GM18909 (cell line): ENCODE measurements at regions not wholly inside any gene's neighbourhood (a gene's known extent, or its start where the extent isn't known, plus 50 kb on each side); places are given as distances from the start of the nearest gene placed in this dataset.

ENCODE experiments used
- ATAC-seq: cut with Tn5 transposase; IDR thresholded peaks from one replicate; pipeline ENCODE4 v1.9.1; 2021; ENCODE audit warnings: mild to moderate bottlenecking; ENCODE audit not compliant: unreplicated experiment, poor library complexity

- no peak for ATAC-seq
Observed at GRCh38 chr6:111984516-111985201, 69.2 kb upstream of the CCN6 start.

DNA sequence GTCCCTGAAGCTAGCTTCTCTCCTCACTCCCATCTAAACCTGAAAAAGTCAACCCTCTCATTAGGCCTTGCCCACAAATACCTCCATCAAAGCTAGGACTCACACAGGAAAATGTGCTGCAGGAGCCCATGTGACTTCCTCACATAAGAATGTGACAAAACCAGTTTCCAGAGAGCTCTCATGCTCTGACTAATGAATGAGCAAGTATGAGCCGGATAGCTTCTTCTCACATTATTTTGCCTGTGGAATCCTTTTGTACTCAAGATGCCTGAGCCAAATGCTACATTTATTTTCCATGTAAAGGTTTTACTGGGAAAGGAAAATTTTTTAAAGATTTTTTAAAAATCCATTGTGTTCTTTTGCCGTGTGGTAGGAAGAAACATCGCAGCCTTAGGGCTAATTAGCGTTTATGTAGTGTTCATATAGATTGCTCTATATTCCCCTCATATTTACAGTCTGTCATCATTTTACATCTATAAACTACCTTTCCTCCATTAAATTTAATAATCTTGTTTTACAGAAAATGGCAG lies 68.6 kb upstream of the CCN6 start:
- ATAC-seq, result no peak

- ATAC-seq, result no peak
Observed at GRCh38 chr6:111986651-111987050, 67.3 kb upstream of the CCN6 start.

- ATAC-seq, result no peak
Observed at GRCh38 chr6:111987295-111987694, 66.6 kb upstream of the CCN6 start.

DNA sequence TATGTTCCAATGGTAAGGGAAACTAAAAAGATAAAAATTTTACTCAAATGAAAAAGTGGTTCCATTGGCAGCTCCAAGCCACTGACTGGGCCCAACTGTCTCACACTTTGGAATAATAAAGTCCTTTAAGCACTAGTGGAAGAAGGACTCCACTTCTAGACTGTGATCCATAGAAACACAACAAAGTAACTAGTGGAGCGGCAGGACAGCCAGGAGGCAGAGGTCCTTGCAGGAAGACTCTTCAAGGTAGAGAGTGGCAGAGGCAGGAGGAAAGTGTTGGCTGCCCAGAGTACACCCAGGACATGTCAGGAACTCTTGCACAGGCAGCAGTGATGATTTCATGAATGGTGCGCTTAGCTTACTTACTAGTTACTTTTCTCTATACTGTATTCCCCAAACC lies 65.0 kb upstream of the CCN6 start:
- no peak for ATAC-seq

DNA sequence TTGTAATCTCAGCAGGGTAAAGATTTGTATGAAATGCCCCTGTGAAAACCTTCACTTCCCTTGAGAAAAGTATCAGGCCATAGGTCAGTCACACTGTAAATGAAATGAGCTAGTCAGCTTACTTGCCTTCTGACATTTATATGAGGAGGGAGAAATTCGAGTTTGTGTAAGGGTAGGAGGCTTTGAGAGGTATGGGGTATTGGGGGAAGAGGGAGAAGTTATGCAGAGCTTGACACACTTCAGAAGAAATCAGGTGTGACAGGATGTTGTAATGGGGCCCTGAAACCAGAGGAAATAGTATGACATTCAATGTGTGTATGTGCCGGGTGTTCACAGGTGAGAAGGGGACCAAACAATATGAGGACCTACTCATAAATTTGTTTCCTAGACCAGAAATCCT lies 64.2 kb upstream of the CCN6 start:
- ATAC-seq, result peak; percentile 53

DNA sequence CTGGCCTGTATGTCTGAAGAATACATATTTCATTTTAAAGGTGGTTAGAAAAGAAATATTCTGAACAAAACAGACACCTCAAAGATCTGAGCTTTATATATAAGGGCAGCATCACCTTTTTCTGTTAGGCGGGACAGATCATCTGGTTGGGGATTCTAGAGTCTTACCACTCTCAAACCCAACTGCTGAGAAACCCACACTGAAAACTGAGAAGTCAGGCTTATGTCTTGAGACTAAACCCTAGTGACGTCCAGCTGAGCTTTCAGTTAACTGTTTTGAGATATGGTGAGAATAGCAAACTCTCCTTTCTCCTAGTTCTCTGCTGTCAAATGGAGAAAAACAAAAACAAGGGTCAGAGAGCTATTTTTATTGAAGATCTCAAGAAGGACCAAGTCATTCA lies 63.7 kb upstream of the CCN6 start:
- ATAC-seq, result no peak

DNA sequence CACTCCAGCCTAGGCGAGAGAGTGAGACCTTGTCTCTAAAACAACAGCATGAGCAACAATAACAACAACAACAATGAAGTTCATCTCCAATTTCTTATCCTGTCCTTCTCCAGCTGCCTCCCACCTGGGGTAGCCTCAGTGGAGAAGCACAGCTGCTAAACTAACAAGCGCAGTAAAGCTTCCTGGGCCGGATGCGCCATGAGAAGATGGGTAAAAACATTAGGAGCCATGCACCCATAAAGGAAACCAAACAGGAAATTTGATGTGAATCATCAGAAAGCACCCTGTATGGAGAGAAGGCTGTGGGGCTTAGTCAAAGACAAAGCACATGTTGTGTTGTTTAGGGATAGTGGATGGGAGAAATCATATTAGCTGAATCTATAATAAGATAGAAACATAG lies 61.1 kb upstream of the CCN6 start:
- ATAC-seq, result peak; percentile 59

- no peak for ATAC-seq
Observed at GRCh38 chr6:111993342-111993741, 60.6 kb upstream of the CCN6 start.

- ATAC-seq, result no peak
Observed at GRCh38 chr6:111994791-111995190, 59.1 kb upstream of the CCN6 start.

DNA sequence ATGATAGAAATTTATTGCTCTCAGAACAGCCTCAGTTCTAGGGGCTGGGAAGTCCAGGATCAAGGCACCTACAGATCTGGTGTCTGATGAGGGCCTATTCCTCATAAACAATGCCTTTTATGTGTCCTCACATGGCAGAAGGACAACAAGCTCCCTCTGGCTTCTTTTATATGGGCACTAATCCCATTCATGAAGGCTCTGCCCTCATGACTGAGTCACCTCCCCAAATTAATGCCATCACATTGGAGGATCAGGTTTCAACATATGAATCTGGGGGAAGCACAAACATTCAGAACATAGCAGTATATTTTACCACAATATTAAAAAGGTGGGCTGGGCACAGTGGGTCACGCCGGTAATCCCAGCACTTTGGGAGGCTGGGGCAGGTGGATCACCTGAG lies 58.5 kb upstream of the CCN6 start:
- no peak for ATAC-seq

DNA sequence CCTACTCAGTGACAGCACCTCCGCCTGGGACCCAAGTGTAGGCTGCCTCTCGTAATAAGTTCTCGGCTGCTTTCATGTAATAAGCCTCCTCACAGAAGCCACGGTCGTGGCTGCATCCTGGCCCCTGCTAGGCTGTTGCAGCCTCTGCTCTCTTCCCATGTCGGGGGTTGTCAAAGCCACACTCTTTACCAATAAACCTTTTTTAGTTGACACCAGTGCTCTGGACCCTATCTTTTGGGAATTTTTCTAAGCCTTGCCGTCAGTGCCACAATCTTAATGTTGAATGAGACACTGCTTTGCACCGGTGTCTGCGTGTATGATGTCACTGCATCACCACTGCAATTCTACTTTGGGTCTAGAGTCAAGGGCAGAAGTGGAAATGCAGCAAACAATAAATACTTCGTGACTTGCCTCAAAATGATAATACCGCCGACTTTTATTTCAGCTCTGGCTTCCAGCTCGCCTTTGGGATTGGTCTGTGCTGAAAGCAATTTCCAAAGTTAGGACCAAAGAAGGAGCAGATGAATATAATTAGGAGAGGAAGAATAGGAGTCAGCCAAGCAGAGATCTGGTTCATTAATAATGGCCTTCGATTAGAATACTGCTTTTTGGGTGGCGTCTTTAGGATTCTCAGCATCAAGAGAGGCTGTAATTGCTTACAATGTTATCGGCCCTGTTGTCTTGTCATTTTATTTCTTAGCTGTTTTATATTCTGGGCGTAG lies 57.6 kb upstream of the CCN6 start:
- ATAC-seq, result no peak

DNA sequence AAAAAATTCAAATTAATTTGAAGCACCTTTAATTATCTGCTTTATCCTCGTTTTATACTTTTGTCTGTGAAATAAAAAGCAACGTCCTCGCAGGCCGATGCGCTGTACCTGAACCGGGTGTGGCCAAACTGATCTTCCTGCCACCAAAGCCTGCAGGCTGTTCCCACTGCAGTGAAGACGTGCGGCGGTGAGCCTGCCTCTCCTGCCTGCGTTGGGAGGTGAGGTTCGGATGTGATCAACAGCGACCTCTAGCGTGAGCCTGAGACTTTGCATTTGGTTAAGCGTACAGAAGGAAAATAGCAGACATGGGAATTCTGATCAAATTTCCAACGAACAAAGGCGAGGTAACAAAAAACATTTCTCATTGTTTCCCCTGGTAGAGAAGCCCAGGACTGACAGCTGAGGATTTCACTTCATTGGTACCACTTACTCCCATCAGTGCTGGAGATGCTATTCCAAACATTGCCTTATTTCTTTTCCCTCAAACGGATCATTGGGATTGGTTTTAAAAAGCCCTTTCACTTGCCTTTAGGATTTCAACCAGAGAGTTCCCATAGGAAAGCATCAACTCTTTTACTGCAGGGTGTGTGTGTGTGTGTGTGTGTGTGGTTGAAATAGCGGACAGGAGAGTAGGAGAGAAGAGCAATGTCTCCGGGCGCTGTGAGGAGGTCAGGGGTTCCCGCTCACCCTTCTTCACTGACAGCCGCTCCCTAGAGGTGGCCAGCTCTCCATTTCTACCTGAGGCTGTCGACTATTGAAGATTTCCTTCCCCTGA lies 56.6 kb upstream of the CCN6 start:
- peak; percentile 63 for ATAC-seq

- no peak for ATAC-seq
Observed at GRCh38 chr6:111997853-111998208, 56.1 kb upstream of the CCN6 start.

DNA sequence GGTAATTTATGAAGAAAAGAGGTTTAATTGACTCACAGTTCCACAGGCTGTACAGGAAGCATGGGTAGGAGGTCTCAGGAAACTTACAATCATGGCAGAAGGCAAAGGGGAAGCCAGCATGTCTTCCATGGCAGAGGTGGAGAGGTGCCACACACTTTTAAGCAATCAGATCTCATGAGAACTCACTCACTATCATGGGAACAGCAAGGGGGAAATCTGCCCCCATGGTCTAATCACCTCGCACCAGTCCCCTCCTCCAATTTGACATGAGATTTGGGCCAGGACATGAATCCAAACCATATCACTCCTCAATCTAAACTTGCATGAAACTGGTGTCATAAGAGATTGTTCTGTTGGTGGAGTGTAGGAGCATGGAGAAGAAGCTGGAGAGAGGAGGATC lies 51.6 kb upstream of the CCN6 start:
- ATAC-seq, result no peak
